ENCODE measurements at regions not wholly inside any gene's neighbourhood (a gene's known extent, or its start where the extent isn't known, plus 50 kb on each side); places are given as distances from the start of the nearest gene placed in this dataset.

DNA sequence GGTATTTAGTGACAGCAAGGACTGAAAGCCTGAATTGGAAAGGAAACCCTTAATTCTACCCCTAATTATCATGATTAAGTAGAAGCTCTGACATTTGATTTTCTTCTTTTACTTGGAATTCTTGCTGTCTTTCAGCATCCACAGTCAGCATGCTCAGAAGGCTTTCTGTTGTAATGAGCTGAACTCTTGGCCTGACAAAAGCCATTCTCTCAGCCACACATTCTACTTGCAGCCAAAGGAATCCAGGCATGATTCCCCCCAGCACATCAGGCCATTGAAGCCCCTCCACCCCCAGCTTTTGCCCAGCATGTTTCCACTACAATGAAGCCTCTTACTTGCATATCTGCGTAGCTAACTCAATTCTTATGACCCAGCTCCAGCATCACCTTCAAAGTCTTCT is 94.3 kb upstream of the FRMD4A start:
- TF ChIP-seq, protein P1, sequence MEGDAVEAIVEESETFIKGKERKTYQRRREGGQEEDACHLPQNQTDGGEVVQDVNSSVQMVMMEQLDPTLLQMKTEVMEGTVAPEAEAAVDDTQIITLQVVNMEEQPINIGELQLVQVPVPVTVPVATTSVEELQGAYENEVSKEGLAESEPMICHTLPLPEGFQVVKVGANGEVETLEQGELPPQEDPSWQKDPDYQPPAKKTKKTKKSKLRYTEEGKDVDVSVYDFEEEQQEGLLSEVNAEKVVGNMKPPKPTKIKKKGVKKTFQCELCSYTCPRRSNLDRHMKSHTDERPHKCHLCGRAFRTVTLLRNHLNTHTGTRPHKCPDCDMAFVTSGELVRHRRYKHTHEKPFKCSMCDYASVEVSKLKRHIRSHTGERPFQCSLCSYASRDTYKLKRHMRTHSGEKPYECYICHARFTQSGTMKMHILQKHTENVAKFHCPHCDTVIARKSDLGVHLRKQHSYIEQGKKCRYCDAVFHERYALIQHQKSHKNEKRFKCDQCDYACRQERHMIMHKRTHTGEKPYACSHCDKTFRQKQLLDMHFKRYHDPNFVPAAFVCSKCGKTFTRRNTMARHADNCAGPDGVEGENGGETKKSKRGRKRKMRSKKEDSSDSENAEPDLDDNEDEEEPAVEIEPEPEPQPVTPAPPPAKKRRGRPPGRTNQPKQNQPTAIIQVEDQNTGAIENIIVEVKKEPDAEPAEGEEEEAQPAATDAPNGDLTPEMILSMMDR (conservative IDR thresholded peaks at IDR 0.05; ENCODE audit: low read depth, low read length), result no peak
- no peak for TF ChIP-seq EZH2 (IDR thresholded peaks at IDR 0.05; ENCODE audit: borderline replicate concordance, low read depth, low read length, poor library complexity, severe bottlenecking)

Data from A673 (cell line).